Fibroblast of lung (primary cell): ENCODE measurements at regions not wholly inside any gene's neighbourhood (a gene's known extent, or its start where the extent isn't known, plus 50 kb on each side); places are given as distances from the start of the nearest gene placed in this dataset.

Experiments
- EZH2 ChIP-seq: IDR thresholded peaks from 2 replicates; pipeline ENCODE4 v1.5.1; 2012; ENCODE audit warnings: low read length, control low read depth, mild to moderate bottlenecking; ENCODE audit errors: missing control alignments
- TF ChIP-seq, protein P1 (sequence below), 2 donors: IDR thresholded peaks in 1 of 2; conservative IDR thresholded peaks in 1 of 2; 1 replicate in 1 of 2; 2 replicates in 1 of 2; pipeline ENCODE4 v1.5.1; 2011 to 2012; ENCODE audit warnings: low read length in 2 of 2, control low read depth in 1 of 2, inconsistent platforms in 1 of 2, low read depth in 1 of 2, mild to moderate bottlenecking in 1 of 2

DNA sequence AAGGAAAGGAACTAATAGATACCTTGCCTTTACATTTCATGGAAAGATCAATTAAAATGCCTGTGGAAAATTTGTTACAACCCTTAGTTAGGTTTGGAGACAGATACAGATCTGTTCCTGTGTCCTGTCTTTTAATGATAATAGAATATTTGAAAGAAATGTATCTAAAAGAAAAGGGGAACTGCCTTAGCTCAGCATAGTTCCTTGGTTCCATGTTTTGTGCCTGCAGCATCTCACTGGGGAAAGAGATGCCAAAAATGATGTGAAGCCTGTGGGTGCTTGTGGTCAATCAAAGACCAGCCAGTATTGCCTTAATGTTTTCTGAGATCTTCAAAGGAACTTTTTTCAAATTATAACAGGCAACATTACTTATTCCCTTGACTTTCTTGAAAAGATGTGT lies 147.6 kb downstream of the ADCYAP1 start:
- TF ChIP-seq, protein P1, sequence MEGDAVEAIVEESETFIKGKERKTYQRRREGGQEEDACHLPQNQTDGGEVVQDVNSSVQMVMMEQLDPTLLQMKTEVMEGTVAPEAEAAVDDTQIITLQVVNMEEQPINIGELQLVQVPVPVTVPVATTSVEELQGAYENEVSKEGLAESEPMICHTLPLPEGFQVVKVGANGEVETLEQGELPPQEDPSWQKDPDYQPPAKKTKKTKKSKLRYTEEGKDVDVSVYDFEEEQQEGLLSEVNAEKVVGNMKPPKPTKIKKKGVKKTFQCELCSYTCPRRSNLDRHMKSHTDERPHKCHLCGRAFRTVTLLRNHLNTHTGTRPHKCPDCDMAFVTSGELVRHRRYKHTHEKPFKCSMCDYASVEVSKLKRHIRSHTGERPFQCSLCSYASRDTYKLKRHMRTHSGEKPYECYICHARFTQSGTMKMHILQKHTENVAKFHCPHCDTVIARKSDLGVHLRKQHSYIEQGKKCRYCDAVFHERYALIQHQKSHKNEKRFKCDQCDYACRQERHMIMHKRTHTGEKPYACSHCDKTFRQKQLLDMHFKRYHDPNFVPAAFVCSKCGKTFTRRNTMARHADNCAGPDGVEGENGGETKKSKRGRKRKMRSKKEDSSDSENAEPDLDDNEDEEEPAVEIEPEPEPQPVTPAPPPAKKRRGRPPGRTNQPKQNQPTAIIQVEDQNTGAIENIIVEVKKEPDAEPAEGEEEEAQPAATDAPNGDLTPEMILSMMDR (conservative IDR thresholded peaks at IDR 0.05 in 1 of 2, IDR thresholded peaks at IDR 0.05 in 1 of 2; ENCODE audit: low read depth in 1 of 2, low read length in 2 of 2), result no peak
- no peak for TF ChIP-seq EZH2
